Heart left ventricle (tissue), 16 donors: ENCODE measurements at regions not wholly inside any gene's neighbourhood (a gene's known extent, or its start where the extent isn't known, plus 50 kb on each side); places are given as distances from the start of the nearest gene placed in this dataset.

ENCODE experiments used
- ATAC-seq, 4 donors: fragments of 200-7000 bp; cut with Tn5 transposase; one replicate each; pipeline ENCODE4 v1.9.1; 2020 to 2022; ENCODE audit warnings: moderate library complexity in 4 of 4, mild to moderate bottlenecking in 3 of 4, moderate number of reproducible peaks in 1 of 4
- DNase-seq, 5 donors: peaks; one replicate each; pipeline ENCODE4 v3.0.0-alpha.2; 2020
- H3K27ac ChIP-seq, 12 donors: fragments of 200-600 bp; sonication (generic) in 4 of 12; one replicate each; pipeline versions ENCODE4 v1.5.0 to v1.8.0; 2016 to 2022; ENCODE audit warnings: mild to moderate bottlenecking in 2 of 12
- H3K27me3 ChIP-seq, 9 donors: fragments of 200-600 bp; sonication (generic) in 2 of 9; one replicate each; pipeline versions ENCODE4 v1.5.1 to v1.8.0; 2016 to 2022; ENCODE audit warnings: mild to moderate bottlenecking in 3 of 9
- H3K36me3 ChIP-seq, 9 donors: fragments of 200-600 bp; sonication (generic) in 2 of 9; one replicate each; pipeline versions ENCODE4 v1.5.0 to v1.8.0; 2018 to 2022; ENCODE audit warnings: mild to moderate bottlenecking in 2 of 9
- H3K4me1 ChIP-seq, 12 donors: fragments of 200-600 bp; sonication (generic) in 4 of 12; one replicate each; pipeline versions ENCODE4 v1.5.0 to v1.8.0; 2016 to 2022; ENCODE audit warnings: mild to moderate bottlenecking in 3 of 12
- H3K4me3 ChIP-seq, 12 donors: fragments of 200-600 bp; sonication (generic) in 4 of 12; one replicate each; pipeline versions ENCODE4 v1.5.0 to v1.8.0; 2017 to 2022; ENCODE audit warnings: mild to moderate bottlenecking in 9 of 12, moderate library complexity in 4 of 12
- H3K9me3 ChIP-seq, 12 donors: fragments of 200-600 bp; sonication (generic) in 4 of 12; one replicate each; pipeline versions ENCODE4 v1.5.0 to v1.8.0; 2016 to 2022; ENCODE audit warnings: mild to moderate bottlenecking in 1 of 12
- CTCF ChIP-seq, 12 donors: fragments of 200-600 bp; sonication (generic) in 4 of 12; IDR thresholded peaks; one replicate each; pipeline versions ENCODE4 v1.5.0 to v1.8.0; 2018 to 2022; ENCODE audit warnings: antibody characterized with exemption in 12 of 12, mild to moderate bottlenecking in 5 of 12
- POLR2A ChIP-seq, 2 donors: fragments of 450-650 bp; IDR thresholded peaks; one replicate each; pipeline ENCODE4 v1.6.1; 2017; ENCODE audit warnings: antibody characterized with exemption in 2 of 2, mild to moderate bottlenecking in 2 of 2, moderate library complexity in 2 of 2
- WGBS, 4 donors: extraction: QIAGEN DNeasy Blood & Tissue Kit in 2 of 4; methylation state at CpG; one replicate each; pipeline versions ENCODE4 v1.1.5 to v1.1.7; 2013 to 2018; 5-methylcytosine and 5-hydroxymethylcytosine counted together
- intact Hi-C, 10 donors: fragments of 100-400 bp; cut with DNase I; formaldehyde crosslinking; loops; one replicate each; pipeline versions ENCODE4 v1.11.1 to v1.14.2; 2022
- donor health status: ischemic (EF 13 %, LVEDD 7.1; RV severe dilation, severe dysfunction).
- donor health status: healthy with polysubstance abuse.
- donor health status: DM: no; HTN: yes; CAD: no.
- donor health status: DM: no; HTN: no; CAD: no.
- donor health status: ischemic (EF 25% LVEDD 6.9; RV normal size, moderate dysfunction).
- donor health status: ischemic (EF 25% LVEDD 5.7; RV mildly dilated, moderate dysfunction).
- donor health status: healthy.
- donor health status: DM: yes; HTN: yes; CAD: no.
- donor health status: ischemic (EF 35%, LVEDD 5.7; RV mildly dilated, moderate dysfunction).
- donor health status: nonischemic (EF 11% LVEDD 7.7; RV severe dilation, severe dysfunction).
- donor health status: DM: yes; HTN: yes; CAD: no.
- donor health status: PGD.
- donor health status: ischemic (EF 29% LVEDD 5.4; RV normal size, mild dysfunction).
- donor health status: nonischemic (EF 23%, LVEDD 6.1; RV moderate dilation, normal function).

GRCh38 chr7:156543699-156544598 lies 96.6 kb upstream of the RNF32 start:
- ATAC-seq (no peak), DNase-seq (no peak)
- Histone ChIP-seq H3K4me1 (no peaks in the 10 kb centered on the region), H3K36me3 (no peaks in the 10 kb centered on the region), H3K4me3 (no peak overlapping the region), H3K27me3 (peaks cover 0 to 3% (median 0%) of the 10 kb centered on the region in 9 donors), H3K9me3 (peaks cover 0 to 11% (median 2%) of the 10 kb centered on the region in 12 donors), H3K27ac (no peak overlapping the region)
- intact Hi-C loops, result no loop called here
- no peak for TF ChIP-seq POLR2A (IDR thresholded peaks at IDR 0.05)
- no peak for TF ChIP-seq CTCF (IDR thresholded peaks at IDR 0.05)
- 77 to 85% (median 83%) methylated on average over 33 of the region's 33 CpGs for WGBS, 4 donors

- TF ChIP-seq CTCF (IDR thresholded peaks at IDR 0.05) (no peak), POLR2A (IDR thresholded peaks at IDR 0.05) (no peak)
Measured at GRCh38 chr7:156540619-156541165, 99.9 kb upstream of the RNF32 start.

GRCh38 chr7:156539999-156540398 lies 100.6 kb upstream of the RNF32 start:
- Histone ChIP-seq H3K4me1 (no peaks in the 10 kb centered on the region), H3K9me3 (no peaks in the 10 kb centered on the region), H3K27ac (no peak overlapping the region), H3K27me3 (peaks cover 0 to 3% (median 0%) of the 10 kb centered on the region in 9 donors), H3K4me3 (no peak overlapping the region), H3K36me3 (no peaks in the 10 kb centered on the region)
- DNase-seq, result no peak
- 72 to 78% (median 76%) methylated on average over 12 of the region's 12 CpGs for WGBS, 4 donors
- intact Hi-C loops, result no loop called here
- ATAC-seq, result no peak
- TF ChIP-seq POLR2A (IDR thresholded peaks at IDR 0.05) (no peak), CTCF (IDR thresholded peaks at IDR 0.05) (no peak)

More at GRCh38 chr7:156540619-156541165, 99.9 kb upstream of the RNF32 start:
- no peak for DNase-seq
- no peaks in the 10 kb centered on the region for H3K36me3 ChIP-seq
- ATAC-seq, result no peak
- peaks cover 0 to 3% (median 0%) of the 10 kb centered on the region in 9 donors for H3K27me3 ChIP-seq
- H3K9me3 ChIP-seq, result no peaks in the 10 kb centered on the region
- WGBS, 4 donors, result 78 to 85% (median 81%) methylated on average over 7 of the region's 7 CpGs
- no peak overlapping the region for H3K27ac ChIP-seq
- intact Hi-C loops, result no loop called here
- no peak overlapping the region for H3K4me3 ChIP-seq
- H3K4me1 ChIP-seq, result no peaks in the 10 kb centered on the region

GRCh38 chr7:156537006-156537405 lies 103.6 kb upstream of the RNF32 start:
- intact Hi-C loops, result no loop called here
- Histone ChIP-seq H3K9me3 (no peaks in the 10 kb centered on the region), H3K4me1 (no peaks in the 10 kb centered on the region), H3K36me3 (no peaks in the 10 kb centered on the region), H3K27ac (no peak overlapping the region), H3K27me3 (peaks cover 0 to 3% (median 0%) of the 10 kb centered on the region in 9 donors), H3K4me3 (no peak overlapping the region)
- no peak for ATAC-seq
- 60 to 79% (median 68%) methylated on average over 5 of the region's 5 CpGs for WGBS, 4 donors
- no peak for TF ChIP-seq CTCF (IDR thresholded peaks at IDR 0.05)
- TF ChIP-seq POLR2A (IDR thresholded peaks at IDR 0.05), result no peak
- DNase-seq, result no peak
